SK-N-MC (cell line): ENCODE measurements at regions not wholly inside any gene's neighbourhood (a gene's known extent, or its start where the extent isn't known, plus 50 kb on each side); places are given as distances from the start of the nearest gene placed in this dataset.
"Not testable (repeated sequence)": the region's sequence is repeated elsewhere in the genome, so short reads cannot be mapped to it uniquely, and the experiment has no call there.

Experiments used
- EZH2 ChIP-seq: fragments of 200-600 bp; sonication (generic); IDR thresholded peaks from one replicate; pipeline ENCODE4 v1.6.1; 2017; ENCODE audit warnings: antibody characterized with exemption
- POLR2AphosphoS5 ChIP-seq: IDR thresholded peaks from 2 replicates; pipeline ENCODE4 v1.6.1; 2012; ENCODE audit warnings: mild to moderate bottlenecking, low read depth, low read length, borderline replicate concordance

DNA sequence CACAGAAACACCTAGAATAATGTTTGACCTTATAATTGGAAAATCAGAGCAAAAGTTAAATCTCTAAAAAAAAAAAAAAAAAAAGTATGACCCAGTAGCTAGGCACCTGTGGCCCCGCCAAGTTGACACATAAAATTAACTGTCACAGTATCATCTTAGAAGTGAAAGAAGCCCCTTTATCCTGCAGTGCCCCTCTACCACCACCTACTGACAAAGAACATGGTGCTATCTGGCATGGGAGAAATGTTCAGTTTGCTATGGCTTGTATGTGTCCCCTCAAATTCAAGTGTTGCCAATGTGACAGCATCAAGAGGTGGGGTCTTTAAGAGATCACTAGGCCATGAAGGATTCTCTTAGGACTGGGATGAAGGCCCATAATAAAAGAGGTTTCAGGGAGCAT is 601.5 kb downstream of the TRIML1 start:
- not testable (repeated sequence) for TF ChIP-seq EZH2, POLR2AphosphoS5
